ENCODE measurements at regions not wholly inside any gene's neighbourhood (a gene's known extent, or its start where the extent isn't known, plus 50 kb on each side); places are given as distances from the start of the nearest gene placed in this dataset.

DNA sequence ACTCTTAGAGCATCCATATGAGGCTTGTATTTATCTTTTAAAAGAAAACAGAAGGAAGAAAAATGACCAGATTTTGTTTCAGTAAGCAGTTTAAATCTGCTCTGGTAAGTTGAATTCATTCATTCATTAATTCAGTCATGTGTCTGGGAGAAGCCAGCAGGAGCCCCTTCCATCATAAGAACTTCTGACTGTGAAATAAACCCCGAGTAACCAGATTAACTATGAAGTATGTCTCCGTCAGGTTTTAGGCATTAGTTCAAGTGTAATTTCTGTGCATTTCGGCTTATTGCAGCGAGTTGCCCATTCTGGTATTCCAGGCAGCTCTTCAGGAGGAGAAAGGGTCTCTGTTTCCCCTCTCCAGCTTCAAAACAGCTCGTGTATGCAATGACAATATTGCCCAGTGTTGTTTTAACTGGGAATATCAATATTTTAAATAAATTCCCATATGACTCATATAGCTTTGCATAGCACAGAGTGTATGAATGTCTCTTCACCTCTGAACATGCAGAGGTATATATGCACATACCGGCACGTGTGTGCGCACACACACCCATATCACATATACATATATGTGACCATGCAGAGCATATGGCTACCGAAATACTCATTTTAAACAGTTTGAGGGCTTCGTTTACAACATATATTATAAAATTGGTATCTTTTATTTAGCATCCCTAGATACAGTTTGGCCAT lies 255.3 kb downstream of the BCOR start:
- no peak for DNase-seq

DNA sequence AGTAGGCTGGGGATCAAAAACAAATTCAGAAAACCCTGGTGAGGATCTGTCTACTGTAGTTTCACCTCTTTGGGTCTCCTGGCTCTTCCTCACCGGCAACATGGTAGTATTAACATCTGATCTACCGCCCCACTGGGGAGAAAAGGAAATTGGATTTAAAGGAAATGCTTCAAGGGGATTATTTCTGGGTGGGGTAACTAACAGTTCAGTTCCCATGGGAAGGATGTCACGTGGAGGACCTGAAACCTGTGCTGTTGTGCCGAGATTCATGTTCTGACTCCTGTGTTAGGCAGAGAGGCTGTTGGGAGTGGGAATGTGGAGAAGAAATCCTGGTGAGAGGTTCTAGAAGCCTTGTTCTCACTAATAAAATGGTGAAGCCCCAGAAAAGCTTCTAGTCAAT lies 254.4 kb downstream of the BCOR start:
- DNase-seq: no peak

DNA sequence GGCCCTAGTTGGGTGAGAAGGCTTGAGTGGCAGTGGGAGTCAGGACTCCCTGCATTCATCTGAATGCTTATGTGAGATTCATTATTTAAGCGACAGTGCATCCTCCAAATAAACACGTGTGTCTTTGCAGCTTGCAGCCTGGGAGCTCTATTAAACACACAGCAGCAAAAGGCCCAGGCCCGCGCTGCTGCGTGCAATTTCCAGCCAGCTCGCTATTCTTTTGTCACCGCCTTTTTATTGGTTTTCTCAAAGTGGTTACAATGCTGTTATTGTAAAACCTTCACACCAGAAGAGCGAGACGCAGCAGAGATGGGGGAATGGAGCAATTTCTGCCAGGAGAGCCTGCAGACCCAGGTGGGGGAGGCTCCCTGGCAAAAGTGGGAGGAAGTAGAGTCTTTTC lies 252.5 kb downstream of the BCOR start:
- no peak for DNase-seq

DNA sequence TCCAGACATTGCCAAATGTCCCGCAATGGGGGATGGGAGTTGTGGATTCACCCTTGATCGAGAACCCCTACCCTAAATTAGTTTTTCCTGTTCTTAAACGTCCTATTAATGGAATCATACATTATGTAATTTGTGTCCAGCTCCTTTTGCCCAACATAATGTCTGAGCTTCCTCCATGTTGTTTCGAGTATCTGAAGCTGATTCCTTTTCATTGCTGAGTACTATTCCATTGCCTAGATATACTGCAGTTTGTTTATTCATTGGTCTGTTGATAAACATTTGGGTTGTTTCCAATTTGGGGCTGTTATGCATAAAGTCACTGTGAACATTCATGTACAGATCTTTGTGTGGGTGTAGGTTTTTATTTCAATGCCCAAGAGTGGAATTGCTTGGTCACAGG lies 251.3 kb downstream of the BCOR start:
- no peak for DNase-seq

DNA sequence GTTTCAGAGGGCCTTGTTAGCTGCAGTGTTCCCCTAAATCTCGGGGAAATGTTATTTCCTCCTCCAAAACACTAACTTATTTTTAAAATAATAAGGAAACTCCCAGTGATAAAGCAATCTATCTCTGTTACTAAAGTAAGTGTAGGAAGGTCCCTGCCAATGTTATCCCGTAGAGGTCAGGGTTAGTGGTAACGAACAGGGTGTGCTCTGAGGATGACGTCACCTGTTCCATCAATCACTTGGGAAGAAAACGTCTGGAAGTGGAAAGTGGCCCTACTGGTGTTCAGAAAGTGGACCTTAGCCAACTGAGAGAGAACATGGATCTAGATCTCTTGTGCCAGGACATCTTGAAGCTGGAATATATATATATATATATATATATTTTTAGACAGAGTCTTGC lies 249.5 kb downstream of the BCOR start:
- DNase-seq: no peak

DNA sequence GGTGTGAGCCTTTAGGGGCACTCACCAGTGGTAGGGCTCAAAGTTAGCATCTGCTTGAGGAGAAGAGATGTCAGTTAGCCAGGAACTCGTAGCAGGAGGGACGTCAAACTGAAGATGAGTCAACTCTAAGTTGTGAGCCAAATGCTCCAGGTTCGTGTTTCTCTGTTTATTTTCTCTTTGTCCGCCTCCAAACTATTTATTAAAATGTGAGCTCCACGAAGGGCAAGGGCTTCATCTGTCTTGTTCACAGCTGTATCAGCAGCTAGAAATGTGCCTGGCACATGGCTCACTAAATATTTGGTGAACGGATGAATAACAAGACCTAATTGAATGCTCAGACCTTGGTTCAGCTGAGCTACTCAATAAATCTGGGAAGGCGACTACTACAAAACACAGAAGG lies 248.9 kb downstream of the BCOR start:
- DNase-seq: no peak

DNA sequence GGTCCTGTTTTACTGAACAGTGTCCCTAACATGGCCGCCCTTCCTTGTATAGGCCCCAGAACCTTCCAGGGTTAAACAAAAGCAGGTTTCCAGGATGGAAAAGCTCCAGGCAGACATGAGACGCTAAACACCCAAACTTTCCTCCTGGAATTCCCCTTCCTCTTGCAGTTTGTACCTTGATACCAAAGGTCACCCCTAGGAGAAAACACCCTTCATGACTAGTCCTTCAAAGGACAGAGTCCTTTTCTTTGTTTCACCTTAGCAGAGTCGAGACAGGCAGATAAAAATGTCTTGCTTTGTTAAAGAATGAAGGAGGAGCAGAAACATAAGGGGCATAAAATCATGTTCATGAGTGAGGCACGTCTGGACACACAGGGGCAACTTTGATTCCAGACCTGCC lies 247.5 kb downstream of the BCOR start:
- DNase-seq: no peak

DNA sequence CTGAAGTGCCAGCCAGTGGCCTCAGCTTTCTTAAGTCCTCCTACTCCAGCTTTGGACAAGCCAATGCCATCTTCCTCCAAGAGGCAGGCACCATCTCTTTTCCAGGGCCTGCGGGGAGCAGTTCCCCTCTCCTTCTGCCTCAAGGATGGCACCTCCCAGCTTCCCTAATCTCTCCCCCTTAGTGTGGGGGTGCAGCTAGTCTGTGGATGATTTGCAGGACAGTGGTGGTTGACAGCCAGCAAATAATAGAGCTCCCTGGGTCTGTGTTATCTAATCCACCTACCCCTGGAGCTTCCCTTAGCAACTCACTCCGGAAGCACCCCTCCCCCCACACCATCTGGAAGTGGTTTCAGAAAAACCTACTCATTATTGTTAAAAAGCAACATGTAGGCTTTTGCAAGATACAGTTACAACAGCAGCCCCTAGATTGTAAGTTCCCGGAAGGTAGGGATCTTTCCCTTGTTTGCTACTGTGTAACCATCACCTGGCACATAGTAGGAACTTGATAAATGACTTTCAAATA lies 247.1 kb downstream of the BCOR start:
- no peak for DNase-seq

DNA sequence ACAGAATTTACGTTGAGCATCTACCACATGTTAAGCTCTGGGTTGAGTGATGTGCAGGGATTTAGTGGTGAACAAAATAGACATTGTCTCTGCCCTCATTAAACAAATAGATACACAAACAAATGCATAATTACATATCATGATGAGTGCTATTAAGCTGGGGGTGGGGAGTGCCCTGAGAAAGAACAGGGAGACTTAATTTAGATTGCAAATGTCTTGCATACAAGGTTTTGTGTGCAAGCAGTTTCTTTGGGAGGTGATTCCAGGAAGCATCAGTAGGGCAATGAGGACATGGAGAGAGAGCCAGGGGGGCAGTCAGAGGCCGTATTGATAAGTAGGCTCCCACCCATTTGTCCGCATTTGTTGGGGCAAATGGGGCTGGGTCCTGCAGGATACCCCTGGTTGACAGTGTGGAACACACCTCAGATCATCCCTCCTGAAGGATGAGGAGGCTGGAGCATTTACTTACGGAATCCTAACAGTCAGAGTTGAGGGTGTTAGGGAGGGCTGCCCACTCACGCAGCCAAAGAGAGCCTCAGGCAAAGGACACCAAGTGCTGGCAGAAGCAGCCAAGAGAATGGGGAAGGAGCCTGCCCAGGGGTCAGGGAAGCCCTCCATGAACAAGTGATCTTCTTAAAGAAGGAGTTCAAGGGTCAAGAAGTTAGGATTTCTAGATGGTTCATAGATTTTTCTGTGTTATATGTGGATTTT lies 245.9 kb downstream of the BCOR start:
- no peak for DNase-seq

DNA sequence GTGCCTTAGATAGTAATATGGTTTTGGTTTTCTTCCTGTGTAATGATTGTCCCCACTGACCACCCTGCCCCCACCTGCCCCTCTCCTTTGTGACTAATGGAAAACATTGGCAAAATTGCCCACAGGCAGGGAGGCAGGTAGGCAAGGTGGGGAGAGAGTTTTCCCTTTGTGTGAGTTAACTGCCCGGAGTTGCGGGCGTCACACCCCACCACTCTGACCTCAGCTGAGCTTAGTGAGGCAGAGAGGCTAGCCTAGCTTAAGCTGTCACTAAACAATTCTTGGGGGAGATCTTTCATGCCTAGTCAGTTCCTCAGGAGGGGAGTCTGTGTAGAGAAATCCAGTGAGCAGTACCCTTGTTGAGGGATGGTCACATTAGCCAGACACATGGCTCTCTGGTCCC lies 245.3 kb downstream of the BCOR start:
- no peak for DNase-seq

DNA sequence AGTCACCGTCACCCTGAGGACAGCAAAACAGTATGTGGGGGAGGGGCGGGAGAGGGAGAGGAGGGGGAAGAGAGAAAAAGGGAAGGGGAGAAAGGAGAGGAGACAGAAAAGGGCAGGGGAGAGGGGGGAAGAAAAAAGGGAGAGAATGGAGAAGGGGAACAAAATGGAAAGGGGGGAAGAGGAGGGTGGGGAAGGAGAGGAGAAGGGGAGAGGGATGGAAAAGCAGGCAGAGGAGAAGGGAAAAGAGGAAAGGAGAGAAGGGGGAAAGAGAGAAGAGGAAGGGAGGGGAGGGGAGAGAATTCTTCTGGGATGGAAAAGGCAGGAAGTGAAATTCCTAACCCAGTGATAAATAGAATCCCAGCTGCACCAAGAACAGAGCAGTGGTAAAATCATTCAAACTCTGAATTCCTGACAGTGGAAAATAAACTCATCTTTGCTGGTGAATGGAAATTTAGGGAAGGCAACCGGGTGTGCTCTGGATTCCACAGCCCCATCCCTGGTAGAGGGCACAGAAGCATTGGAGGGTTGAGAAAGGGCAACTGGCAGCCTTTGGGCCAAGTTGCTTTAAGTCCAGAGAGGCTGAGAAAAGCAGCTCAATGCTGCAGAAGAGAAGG lies 244.2 kb downstream of the BCOR start:
- DNase-seq: no peak

DNA sequence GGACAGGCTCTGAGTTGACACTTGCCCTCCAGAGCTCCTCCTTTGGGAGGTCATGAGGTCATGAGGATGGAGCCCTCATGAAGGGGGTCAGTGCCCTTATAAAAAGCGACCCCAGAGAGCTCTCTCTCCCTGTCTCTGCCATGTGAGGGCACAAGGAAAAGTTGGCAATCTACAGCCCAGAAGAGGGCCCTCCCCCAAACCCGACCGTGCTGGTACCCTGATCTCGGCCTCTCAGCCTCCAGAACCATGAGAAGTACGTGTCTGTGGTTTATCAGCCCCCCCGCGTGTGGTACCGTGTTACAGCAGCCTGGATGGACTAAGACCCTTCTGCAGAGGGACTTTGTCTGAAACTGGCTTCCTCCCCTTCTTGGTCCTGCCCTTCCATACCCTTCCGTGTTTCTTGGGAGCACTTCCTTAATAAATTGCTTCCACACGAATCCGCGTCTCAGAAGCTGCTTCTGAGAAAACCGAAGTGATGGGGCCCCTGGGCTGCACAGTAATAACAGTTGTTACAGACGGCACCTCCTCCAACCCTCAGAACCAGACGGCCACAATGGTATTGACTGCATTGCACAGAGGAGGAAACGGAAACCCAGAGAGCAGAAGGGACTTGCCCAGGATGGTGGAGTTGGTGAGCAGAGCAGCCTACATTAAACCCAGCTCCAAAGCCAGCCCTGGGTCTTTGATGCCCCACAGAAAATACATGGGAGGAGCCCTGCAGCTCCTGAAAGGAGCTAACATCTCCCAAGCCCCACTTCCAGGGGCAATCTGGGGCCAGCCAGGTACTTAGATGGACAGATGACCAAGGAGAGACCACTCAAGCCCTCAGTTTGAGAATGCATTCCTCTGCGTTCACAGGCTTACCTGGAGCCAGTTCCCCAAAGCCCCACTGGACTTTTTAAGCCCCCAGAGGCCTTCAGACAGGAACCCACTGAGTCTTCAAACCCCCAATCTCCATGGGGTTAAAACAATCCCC lies 242.7 kb downstream of the BCOR start:
- no peak for DNase-seq

DNA sequence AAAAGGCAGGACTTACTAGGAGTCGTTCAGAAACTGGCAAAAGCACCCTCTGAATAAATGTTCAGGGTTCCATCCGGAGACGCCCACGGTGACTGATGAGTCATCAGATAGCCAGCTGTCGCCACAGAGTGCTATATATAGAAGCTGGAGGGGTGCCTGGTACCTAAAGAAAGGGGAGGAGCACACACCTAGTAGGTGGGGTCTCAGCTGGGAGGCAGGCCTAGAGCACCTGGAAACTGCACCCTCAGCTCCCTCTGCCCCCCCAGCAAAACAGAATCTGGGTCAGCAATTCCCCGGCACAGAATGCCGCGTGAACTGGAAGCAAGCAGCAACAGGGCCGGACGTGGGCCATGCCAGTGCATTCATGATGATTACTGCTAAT lies 242.0 kb downstream of the BCOR start:
- no peak for DNase-seq

DNA sequence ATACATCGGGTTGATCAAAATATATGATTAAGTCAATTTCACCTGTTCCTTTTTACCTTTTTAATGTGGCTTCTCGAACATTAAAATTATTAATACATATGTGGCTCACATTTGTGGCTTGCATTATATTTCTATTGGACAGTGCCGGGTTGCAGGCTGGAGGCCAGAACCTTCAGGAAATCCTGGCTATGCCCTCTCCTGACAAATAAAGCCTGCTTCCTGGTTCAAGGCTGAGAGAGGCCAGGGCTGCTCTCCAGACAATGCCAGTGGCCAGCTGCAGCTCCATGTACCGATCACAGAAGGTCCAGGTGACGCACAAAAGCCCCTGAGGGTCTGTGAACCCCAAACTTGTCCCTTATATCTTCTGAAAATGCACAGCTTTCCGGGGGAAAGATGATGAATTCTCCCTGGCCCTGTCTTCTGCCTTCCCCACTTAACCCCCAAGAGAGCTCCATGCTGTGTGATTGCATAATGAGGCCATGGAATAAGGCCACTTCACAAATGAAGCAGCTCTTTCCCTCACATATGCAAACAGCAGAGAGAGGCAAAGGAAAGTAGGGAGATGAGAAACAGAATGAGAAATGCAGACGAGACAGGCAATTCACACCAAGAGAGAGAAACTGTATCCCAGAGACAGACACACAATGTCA lies 241.2 kb downstream of the BCOR start:
- DNase-seq: no peak

DNA sequence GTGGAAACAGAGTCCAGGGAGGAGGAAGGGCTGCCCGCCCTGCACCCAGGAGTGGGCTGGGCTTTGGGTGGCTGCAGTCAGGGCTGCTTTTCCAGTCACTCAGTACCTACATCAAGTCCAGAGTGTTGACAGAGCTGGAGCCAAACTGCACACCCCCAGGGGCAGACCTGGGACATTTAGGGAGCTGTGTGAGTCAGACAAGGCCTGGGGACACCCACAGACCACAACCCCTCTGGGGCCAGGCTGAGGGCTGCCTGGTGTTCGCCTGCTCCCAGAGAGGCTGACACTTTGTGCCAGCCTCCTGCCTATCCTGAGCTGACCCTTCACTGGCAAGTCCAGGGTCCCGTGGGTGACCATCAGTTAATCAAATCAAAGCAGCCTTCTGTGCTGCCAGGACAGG lies 240.0 kb downstream of the BCOR start:
- DNase-seq: no peak

DNA sequence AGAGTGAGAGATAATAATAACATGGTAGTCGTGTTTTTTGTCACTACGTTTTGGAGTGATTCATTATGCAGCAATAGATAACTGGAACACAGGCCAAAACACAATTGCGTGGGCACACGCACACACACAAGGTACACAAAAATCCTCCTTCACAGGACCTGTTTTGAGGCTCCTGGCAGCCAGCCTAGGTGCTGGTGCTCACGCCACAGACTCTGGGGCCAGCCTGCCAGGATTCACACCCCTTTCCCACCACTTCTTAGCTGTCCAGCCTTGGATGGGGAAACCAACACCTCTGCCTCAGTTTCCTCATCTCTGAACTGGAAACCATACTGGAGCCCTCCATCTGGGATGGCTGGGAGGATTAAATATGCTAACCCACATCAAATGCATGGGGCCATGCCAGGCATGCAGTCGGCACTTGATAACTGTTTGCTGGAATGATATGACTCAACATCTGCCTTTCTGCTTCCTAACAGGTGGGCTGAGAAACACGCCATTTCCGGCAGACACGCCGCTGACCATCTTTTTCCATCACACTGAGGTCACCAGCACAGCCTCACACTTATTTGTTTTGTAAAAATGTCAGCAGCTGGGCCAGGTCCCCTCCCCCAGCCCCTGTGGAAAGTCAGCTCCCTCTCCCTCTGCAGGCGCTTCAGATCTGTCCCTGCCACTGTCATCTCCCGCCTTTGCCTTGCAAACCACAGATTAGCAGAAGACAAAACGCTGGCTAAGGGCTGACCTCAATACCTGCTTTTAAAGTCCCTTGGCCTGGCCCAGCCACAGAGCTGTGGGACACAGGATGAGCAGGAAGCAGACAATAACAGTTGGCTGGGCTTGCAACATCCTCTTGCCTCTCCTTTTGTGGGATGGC lies 237.5 kb downstream of the BCOR start:
- no peak for DNase-seq

DNA sequence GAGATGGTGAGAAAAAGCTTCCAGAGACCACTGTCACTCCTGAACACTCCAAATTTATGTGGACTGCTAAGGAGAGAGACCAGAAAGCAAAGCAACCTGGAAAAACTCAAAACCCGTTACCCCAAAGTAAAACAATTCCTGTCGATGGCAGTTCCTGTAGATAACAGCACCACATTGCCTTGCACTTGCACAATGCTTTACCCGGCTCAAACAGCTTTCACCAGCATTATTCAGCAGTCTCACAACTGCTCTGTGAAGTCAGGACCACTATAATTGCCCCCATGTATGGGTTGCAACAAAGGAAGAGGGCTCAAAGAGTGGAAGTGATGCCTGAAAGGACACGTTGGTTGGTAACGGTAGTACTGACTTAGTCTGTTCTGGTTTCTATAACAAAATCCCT lies 234.8 kb downstream of the BCOR start:
- DNase-seq: no peak

DNA sequence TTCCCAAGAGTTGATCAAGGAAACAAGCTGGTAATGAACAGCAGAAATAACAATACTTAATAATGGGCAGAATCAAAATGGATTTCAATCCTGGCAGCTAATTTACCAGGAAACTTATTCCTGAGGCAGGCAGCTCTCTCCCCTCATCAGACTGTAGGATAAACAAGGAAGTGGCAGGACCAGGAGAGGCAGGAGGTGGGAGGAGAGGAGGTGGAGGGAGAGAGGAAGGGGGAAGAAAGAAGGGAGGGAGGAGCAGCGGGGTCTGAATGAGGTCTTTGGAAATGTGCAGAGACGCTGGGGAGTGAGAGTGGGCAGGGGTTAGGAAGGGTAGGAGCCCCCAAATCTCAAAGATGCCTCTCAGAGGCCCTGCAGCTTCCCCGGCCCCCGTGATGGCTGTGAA lies 231.5 kb downstream of the BCOR start:
- DNase-seq: no peak

DNA sequence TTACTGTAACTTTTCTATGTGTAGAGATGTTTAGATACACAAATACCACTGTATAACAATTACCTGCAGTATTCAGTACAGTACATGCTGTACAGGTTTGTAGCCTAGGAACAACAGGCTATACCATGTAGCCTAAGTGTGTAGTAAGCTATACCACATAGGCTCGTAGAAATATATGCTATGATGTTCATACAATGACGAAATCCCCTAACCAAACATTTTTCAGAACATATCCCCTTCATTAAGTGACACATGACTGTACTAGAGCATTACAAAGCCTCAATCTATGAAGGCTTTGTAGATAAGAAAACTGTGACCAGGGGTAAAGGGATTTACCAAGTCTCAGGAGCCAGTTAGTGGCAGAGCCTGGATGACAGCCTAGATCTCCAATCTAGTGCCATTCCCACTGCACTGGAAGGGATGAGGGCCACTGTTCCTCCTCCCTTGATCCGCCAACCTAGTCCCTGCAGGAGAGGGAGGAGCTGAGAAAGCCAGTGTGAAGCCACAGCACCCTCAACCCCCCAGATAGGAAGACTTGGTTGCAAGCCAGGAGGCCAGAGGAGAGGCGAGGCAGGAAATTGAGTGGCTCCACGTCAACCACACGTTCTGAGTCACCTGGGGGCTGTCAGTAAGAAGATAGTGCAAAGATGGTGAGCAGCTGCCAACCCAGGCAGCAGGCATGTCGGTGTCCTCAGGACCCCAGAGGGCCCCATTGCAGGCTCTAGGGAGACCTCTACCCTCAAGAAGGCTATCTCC lies 227.7 kb downstream of the BCOR start:
- no peak for DNase-seq

DNA sequence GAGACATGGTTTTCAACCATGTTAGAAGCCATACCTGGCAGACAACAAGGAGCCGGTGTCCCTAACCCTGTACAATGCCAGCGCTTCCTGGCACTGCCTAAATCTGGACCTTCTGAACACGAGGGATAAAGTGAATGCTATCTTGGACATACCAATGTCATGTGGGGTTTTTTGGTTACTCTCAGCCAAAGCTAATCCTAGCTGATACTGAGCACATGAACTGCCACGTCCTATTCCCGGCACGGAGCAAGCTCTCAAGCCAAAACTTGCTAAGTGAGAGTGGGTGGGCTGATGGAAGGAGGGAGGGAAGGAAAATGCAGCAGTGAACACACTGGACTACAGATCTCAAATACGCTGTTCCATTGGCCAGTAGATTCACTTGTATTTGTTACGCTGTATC lies 226.1 kb downstream of the BCOR start:
- no peak for DNase-seq

DNA sequence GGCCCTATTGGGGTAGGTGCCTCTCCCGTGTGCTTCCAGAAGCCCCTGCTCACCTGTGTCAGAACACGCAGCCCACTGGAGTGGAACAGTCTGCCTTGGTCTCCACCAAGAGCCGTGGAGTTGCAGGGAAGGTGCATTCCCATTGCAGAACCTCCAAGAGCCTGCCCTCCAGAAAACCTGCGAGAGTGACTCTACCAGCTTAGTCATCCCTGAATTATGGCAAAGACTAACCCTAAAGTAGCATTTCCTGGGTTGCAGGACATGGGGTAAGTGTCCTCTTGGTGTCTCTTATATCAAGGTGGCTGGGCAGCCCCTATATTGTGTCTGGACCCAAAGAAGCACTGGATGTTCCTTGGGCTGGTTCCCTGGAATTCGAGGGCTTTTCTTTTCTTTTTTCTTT lies 224.6 kb downstream of the BCOR start:
- no peak for DNase-seq

Measured in hippocampal formation (tissue), 2 donors.